C4-2B (cell line): ENCODE measurements at regions not wholly inside any gene's neighbourhood (a gene's known extent, or its start where the extent isn't known, plus 50 kb on each side); places are given as distances from the start of the nearest gene placed in this dataset.

Source experiments
- H3K27ac ChIP-seq: fragments of 450-650 bp; 2 replicates; pipeline ENCODE4 v1.5.1; 2017
- CTCF ChIP-seq: fragments of 450-650 bp; conservative IDR thresholded peaks from 2 replicates; pipeline ENCODE4 v1.5.1; 2017; ENCODE audit warnings: mild to moderate bottlenecking
- ZFX ChIP-seq: fragments of 450-650 bp; IDR thresholded peaks from 2 replicates; pipeline ENCODE4 v1.6.1; 2017

- no peak overlapping the region for H3K27ac ChIP-seq
Measured at GRCh38 chr5:124796495-124796894, 50.1 kb upstream of the ZNF608 start.

GRCh38 chr5:124797665-124798087, 51.2 kb upstream of the ZNF608 start:
- TF ChIP-seq CTCF, result no peak
- no peak overlapping the region for H3K27ac ChIP-seq

More at GRCh38 chr5:124796495-124796894, 50.1 kb upstream of the ZNF608 start:
- TF ChIP-seq ZFX (no peak), CTCF (no peak)

GRCh38 chr5:124798890-124799289, 52.5 kb upstream of the ZNF608 start:
- H3K27ac ChIP-seq, result no peak overlapping the region

GRCh38 chr5:124801551-124801950, 55.1 kb upstream of the ZNF608 start:
- TF ChIP-seq CTCF, result no peak
- no peak for TF ChIP-seq ZFX

More at GRCh38 chr5:124798890-124799289, 52.5 kb upstream of the ZNF608 start:
- TF ChIP-seq CTCF (no peak), ZFX (no peak)

GRCh38 chr5:124803617-124804323, 57.3 kb upstream of the ZNF608 start:
- no peak overlapping the region for H3K27ac ChIP-seq
- TF ChIP-seq ZFX (no peak), CTCF (no peak)

More at GRCh38 chr5:124801551-124801950, 55.1 kb upstream of the ZNF608 start:
- H3K27ac ChIP-seq, result no peak overlapping the region

GRCh38 chr5:124806026-124806372, 59.6 kb upstream of the ZNF608 start:
- no peak overlapping the region for H3K27ac ChIP-seq
- no peak for TF ChIP-seq CTCF
- no peak for TF ChIP-seq ZFX

GRCh38 chr5:124806373-124807077, 60.1 kb upstream of the ZNF608 start:
- TF ChIP-seq ZFX (no peak), CTCF (no peak)
- H3K27ac ChIP-seq, result no peak overlapping the region
